ENCODE measurements at regions not wholly inside any gene's neighbourhood (a gene's known extent, or its start where the extent isn't known, plus 50 kb on each side); places are given as distances from the start of the nearest gene placed in this dataset.
A peak's percentile ranks its signal among the peaks of the same experiment; 100 is the strongest.
"Not testable (repeated sequence)": the region's sequence is repeated elsewhere in the genome, so short reads cannot be mapped to it uniquely, and the experiment has no call there.

DNA sequence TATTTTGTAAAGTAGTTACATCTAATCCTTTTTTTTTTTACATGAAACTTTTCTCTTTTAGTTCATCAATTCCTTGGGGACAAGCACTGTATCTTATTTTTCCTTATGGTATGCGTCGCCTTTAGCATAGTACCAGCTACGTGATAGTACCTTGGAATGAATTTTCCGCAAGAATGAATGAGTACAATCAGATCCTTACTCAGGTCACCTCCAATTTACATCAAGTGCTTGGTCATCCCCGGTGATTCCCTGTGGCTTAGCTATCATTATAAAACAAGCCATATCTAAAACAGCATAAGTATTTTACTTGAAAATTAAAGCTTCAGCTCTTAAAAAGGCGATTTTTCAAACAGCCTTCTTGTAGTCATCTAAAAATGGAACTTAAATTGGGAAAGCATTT, 680.4 kb upstream of the MAP3K7 start:
- DNase-seq (ENCODE audit: low read depth) = no peak

DNA sequence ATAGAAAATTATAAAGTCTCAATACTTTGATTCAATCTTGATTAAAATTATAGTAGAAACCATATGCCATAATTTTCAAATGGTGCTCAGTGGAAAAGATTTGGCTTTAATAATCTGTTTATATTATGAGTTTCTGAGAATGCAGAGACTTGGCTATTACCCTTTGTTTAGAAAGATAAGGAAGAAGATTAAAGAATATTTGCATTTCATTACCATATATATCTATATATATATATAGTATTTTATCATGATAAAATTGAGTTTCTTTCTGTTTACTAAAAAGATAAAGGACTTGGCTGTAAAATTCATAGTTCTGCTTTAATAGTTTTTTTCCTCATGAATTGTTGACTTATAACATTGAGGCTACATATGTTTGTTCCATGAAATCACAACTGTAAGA, 679.3 kb upstream of the MAP3K7 start:
- DNase-seq (ENCODE audit: low read depth) = no peak

DNA sequence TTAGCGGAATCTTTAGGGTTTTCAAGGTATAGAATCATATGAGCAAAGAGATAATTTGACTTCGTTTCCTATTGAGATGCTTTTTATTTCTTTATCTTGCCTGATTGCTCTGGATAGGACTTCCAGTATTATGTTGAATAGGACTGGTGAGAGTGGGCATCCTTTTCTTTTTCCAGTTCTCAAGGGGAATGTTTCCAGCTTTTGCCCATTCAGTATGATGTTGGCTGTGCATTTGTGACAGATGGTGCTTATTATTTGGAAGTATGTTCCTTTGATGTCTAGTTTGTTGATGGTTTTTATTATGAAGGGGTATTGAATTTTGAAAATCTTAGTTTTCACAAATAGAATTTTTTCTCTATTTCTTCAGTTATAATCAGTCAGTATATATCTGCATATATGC, 656.6 kb upstream of the MAP3K7 start:
- no peak for DNase-seq (ENCODE audit: low read depth)

DNA sequence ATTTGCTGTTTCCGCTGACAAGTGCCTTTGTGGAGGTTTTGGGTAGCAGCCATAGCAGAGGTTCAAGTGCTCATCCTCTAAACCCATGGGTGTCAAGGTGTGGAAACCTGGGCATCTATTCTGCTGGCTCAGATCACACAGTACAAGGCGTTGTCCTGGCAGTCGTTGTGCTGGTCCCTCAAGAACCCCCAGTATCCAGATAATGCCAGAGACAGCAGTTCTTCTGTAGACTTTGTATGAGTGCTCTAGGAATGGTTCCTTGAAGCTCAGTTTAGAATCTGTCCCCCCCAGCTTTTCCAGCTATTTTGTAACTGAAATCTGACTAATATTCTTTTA, 655.7 kb upstream of the MAP3K7 start:
- DNase-seq (ENCODE audit: low read depth) = no peak

DNA sequence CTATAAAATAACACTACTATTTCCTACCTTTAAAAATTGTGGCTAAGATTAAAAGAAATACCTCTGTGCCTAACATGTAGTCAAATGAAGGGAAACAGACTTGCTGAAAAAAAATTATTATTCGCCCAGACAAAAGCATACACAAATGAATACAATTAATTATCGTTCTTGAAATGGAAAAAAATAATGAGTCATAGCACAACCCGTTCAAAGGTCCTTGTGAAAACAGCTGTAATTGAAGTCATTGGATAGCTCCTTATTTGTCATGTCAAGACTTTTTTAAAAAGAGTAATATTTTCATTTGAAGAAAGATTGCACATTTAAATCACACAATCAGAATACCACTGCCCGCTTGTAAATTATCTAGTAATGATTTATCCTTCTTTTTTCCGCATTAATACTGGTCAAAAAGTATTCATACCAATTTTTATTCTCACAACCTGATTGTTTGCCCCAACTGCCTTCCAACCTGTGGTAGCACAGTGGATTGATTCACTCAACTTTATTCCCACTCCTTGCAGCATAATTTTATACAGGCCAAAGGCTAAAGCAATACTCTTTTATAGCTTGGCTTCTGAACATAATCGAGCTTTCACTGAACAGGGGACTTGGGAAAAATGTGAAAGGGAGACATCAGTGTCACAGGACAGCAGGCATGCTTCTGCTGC, 655.2 kb upstream of the MAP3K7 start:
- DNase-seq (ENCODE audit: low read depth) = no peak

DNA sequence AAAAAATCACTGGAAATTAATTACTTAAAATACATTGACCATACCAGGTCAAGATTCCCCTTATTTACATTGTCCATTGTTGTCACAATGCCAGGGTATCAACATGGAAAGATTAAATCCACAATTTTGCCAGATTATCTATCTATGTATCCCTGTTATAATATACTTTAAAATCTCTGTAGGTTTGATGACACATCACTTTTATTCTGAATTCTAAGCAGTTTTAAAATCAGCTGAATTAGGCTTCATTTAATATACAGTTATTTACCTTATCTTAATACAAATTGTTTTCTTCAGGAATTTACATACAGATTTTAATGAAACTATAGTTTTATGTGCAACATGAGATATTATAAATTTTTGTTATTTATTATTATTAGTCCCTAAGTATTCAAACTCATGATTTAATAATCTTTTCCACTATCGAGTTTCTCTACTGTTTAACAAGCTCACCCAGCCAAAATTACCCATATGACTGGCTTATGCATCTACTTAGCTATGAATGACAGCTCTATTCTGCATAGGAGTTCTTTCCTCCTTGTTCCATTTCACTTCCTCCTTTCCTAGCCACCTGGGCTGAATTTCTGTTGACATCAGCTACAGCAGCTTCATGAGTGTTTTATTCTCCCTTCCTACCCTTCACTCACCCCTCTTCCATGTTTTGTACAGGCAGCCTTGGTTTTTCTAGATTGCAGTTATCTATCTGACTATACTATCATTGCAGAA, 654.2 kb upstream of the MAP3K7 start:
- DNase-seq (ENCODE audit: low read depth) = no peak

DNA sequence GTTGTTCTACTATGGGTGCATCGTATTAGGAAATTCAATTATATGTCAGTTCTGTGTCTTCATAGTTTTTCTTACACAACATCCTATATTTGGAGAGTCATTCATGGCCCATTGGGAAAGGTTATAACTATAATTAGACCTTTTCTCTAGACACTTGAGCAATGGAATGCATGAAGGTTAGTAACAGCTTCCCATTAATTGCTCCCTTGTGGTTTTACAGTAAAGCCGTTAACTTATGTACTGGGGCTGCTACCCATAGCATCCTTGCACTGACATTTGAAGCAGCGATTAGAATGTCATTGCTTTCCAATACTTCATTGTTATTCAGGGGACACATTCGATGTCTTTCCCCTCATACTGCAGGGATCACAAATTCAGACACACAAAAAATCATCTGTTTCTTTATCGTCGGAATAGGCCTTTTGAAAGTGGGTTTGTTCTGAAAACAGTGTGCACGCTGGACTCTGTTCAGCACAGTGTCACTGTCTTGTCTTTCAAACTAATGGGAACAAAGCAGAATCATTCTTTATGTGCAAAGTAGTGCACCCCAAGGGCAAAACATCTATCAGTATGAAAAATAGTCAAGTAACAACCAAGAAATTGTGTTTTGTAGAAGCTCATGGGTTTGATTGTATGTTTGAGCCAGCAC, 634.3 kb upstream of the MAP3K7 start:
- no peak for DNase-seq (ENCODE audit: low read depth)

DNA sequence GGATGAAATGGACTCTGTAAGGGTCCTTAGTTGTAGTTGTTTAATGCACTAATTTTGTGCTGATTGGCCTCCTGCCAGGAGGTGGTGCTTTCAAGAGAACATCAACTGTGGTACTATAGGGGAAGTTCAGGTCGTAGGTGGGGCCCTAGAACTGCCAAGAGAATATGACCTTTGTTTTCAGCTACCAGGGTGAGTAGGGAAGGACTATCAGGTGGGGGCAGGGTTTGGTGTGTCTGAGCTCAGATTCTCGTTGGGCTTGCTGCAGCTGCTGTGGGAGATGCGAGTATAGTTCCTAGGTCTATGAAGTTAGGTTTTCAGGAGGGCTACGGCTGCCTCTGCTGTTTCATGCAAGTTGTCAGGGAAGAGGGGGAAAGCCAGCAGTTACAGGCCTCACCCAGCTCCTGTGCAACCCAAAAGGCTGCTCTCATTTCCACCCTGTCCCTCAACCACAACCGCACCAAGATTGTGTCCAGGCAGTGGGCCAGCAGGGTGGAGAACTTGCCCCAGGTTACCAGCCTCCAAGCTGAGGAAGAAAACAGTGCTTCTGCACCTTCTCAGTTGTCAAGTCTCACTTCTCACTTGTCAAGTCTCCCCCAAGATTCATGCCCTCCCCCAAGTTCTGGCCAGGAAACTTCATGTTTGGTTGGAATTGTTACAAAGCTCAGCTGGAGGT, 626.5 kb upstream of the MAP3K7 start:
- DNase-seq (ENCODE audit: low read depth) = peak; percentile 13

DNA sequence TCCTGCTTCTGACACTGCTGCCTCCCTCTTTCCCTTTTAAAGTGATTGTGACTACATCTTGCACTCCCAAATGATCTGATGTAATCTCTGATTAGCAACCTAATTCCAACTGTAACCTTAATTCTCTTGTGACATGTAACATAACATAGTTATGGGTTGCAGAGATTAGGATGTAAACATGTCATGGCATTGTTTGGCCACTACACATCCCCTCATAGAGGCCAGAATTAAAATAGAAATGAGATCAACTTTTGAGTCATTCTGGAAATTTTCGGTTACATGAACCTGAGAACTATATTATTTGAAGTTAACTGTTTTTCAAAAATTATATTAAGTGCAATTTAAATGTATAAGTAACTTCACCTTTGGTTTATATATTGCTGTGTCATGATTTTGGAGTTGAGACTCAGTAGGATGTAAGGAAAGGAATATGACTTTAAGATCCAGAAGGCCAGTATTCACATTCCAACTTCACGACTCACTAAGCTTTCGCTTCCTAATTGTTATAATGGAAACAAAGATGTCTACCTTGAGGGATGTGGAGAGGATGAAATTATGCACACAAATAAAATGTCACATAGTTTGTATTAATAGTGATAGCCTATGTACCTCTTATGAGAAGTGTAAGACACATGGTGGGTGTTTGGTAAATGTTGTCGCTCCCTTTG, 611.9 kb upstream of the MAP3K7 start:
- DNase-seq (ENCODE audit: low read depth) = peak; percentile 53

DNA sequence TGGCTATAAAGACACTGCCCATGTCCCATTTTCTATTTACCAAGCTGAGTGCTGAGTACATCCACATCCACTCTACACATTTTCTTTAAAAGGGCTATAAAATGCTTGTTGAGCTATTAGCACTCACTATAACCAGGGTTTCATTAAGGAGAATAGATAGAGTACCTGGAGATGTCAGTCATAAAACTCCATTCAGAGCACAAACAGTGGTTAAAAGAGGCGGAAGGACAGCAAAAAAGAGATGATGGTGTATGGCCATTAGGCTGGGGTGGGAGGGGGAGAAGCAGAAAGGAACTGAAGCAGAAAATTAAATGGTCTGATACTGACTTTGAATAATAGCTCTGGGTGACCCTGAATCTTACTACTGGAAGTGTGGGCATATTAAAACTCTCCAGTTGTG, 609.9 kb upstream of the MAP3K7 start:
- DNase-seq (ENCODE audit: low read depth) = no peak

DNA sequence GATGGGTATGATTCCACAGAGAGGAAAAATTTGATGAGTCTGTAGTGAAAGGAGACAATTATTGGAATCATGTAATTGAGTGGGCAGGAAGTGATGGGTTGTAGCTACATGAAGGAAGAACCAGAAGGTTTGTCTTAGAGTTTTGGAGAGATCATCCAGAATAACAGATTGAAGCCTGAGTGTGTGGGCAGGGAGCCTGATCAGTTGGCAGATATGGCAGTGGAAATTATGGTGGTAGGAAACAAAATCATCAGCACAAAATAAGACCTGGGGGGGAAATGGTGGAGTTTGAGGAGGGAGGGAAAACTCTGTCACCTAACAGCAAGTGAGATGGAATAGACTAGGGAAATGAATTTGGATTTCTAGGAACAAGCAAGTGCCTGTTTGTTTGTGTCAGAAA, 606.6 kb upstream of the MAP3K7 start:
- no peak for DNase-seq (ENCODE audit: low read depth)

DNA sequence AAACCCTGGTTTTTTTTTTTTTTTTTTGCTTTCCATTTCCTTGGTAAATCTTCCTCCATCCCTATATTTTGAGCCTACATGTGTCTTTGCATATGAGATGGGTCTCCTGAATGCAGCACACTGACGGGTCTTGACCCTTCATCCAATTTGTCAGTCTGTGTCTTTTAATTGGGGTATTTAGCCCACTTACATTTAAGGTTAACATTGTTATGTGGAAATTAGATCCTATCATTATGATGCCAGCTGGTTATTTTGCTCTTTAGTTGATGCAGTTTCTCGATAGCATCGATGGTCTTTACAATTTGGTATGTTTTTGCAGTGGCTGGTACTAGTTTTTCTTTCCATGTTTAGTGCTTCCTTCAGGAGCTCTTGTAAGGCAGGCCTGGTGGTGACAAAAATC, 603.2 kb upstream of the MAP3K7 start:
- not testable (repeated sequence) for DNase-seq (ENCODE audit: low read depth)

DNA sequence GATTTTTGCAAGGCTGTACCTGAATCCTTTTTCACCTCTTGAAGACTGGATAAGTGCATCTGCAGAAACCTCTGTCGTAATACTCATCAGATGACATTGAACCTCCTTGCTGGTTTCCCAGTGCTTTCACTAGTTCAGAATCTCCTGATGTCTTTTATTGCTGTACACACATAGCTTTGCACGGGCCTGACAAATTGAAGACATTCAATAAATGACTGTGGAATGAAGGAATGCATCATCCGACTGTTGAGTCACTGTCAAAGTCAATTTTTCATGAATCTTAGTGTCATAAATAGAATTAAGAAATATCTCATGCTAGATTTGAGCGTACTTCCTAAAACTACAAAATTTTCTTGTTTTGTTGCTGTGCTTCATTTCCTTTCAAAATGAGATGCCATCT, 598.2 kb upstream of the MAP3K7 start:
- DNase-seq (ENCODE audit: low read depth) = no peak

DNA sequence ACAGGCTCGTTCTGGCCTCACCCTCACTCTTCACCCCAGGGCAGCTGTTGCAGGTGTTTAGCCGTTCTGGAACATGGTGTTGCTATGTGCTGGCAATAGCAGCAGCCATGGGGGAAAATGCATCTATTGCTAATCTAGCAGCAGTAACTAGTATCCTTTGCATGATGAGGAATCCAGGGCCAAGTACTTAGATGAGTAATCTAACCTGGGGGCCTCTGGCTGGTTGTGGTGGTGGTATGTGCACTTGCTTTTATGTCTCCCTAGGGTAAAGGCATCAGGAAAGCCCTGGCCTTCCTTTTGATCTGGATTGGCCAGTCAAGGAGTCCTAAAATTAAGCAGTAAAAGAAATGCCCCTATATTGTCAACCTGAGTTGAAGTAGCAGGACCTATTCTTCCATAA, 594.5 kb upstream of the MAP3K7 start:
- no peak for DNase-seq (ENCODE audit: low read depth)

DNA sequence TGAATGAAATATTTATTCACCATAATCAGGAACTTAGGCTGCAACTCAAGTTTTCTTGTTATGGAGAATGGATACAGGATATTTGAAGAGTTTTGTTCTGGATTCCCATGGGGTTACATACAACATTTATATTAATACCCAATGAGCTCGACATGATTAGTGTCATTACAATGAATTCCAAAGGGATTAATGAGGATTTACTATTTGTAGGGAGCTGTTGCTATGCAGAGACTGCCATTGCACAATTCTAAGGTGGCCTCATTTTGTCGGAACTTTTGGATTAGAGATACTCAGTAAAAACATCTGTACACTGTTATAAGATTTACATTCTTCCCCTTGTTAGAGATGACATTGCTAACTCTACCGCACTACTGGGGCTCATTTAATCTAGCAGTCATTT, 586.8 kb upstream of the MAP3K7 start:
- DNase-seq (ENCODE audit: low read depth) = no peak

DNA sequence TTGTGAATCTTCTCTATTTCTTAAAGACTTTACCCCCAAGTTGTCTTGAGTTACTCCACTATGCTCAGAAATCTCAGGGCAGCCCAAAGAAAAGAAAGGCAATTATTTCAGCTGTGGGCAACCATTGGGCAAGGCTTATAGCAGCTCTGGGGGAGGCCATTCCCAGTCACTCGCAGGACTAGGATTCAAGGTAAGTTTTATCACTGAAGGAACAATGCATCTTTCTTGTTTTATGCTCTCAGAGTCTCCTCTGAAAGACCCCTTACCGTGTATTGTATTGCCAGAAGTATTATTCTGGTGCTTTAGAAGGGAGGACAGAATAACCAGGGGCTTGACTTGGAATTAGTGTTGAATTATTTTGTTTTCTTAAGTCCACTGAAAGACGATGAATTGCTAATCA, 586.3 kb upstream of the MAP3K7 start:
- no peak for DNase-seq (ENCODE audit: low read depth)

DNA sequence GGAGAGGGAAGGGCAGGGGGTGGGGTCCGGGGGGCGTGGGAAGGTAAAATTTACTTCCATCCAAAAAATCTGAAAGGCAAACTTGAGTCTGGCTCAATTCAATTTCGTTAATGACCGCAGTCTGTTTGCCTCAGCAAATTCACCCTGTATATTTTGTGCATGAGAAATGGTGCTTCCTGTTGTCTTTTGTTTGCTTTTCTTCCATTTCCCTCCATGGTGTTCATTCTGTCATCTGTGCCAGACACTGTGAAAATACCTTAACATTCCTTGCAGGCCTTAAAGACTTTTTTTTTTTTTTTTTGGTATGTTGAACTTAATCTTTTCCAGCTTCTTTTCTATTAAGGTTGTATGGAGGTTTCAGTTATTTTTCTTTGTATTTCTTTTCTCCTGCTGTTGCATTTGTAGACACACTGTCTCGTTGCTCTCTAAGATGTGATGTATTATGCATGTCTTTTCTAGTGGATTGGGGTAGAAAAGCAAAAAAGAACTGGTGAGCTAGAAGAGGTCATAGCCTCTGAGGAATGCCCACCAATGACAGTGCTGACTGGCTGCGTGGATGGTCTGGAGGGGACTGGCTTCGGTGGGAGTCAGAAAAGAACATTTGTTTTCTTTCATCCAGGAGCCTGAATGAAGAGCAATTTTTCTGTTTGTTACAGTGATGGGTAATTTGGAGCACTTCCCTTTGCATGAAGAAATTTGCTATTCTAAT, 585.0 kb upstream of the MAP3K7 start:
- DNase-seq (ENCODE audit: low read depth) = no peak

DNA sequence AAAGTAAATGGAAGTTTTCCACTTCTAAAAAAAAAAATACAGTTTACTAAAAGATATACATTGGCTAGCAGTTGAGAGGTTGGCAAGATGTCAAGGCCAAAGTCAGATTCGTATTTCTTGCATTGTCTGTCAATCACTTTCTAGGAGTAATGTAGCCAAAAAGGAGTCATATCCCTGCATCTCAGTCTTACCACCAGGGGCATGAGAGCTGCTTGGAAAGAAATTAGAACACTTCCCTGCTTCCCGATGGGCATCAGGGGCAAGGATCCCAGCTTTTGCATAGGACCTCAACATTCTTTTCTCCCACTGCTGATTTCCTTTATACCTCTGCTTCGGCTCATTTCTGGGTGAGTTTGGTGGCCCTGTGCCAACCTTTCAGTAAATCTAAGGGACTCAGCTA, 581.0 kb upstream of the MAP3K7 start:
- no peak for DNase-seq (ENCODE audit: low read depth)

DNA sequence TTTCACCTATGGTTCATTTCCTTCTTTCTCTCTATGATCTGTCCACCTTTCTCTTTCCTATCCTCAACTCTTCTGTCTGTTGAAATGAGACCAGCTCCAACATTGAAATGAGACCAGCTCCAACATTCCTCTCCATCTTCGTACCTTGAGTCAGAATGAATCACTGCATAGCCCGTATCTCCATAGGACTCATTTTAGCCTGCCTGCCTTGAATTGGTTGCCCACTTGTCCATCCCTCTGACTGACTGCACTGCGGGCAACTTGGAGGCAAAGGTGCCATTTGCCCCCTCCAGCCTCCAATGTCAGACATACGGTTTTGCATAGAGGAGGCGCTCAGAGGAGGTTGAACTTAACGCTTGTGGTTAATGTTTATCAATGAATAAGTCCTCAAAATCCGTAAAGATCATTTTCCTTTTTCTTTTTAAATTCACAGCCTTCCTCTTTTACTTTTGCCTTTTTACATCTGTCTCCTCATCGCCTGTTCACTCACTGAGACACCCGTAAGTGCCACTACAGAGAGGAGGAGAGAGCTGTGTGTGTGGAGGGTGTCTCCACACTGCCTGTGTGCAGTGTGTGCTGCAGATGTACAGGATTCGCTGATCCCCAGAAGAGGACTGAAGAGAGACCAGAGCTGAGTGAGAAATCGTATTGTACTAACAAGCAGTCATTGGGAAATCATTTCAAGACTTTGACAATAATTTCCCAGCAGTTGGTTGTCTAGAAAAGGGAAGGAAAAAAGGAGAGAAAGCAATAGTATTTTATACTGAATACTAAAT, 579.6 kb upstream of the MAP3K7 start:
- DNase-seq (ENCODE audit: low read depth) = peak; percentile 63

DNA sequence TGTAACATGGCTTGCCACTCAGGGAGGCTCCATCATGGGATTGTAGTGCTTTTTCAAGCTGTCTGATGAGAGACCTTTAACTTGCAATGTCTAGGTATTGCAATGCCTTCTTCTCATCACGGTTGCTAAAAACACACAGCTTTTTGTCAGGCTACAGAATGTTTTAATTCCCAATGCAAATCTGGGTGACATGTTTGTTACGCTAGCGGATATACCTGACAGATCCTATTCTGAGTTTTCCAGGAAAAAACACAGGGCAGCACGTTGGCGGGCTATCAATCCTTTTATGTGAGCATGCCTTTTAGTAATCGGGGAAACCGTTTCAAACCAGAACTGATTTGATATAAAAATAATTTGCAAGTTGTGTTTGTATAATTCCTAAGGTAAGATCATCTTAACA, 577.2 kb upstream of the MAP3K7 start:
- no peak for DNase-seq (ENCODE audit: low read depth)

Data from HT1080 (cell line).